ENCODE measurements at regions not wholly inside any gene's neighbourhood (a gene's known extent, or its start where the extent isn't known, plus 50 kb on each side); places are given as distances from the start of the nearest gene placed in this dataset.
A peak's percentile ranks its signal among the peaks of the same experiment; 100 is the strongest.

GRCh38 chr13:58773280-58773859, 1141.8 kb downstream of the PCDH17 start:
- DNase-seq (ENCODE audit: low read depth) = no peak

GRCh38 chr13:58782736-58783135, 1151.2 kb downstream of the PCDH17 start:
- no peak for DNase-seq (ENCODE audit: low read depth)

DNA sequence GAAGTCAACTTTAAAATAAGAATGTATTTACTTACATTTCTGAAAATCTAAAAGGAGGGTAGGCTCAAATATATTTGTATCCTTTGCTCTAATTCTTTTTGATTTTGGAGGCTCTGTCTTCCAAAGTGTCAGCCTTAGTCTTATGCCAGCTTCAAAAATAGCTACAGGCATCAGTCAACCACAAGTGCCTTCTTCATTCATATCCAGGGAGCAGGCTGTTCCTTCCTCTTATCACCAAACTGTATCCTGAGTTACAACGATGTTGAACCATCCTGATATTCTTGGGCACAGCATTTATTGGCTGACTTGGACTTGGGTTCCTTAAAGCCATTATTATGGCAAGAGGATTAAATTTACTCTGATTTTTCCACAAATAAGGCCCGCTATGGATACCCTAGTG, 1161.3 kb downstream of the PCDH17 start:
- no peak for DNase-seq (ENCODE audit: low read depth)

- no peak for DNase-seq (ENCODE audit: low read depth)
Observed at GRCh38 chr13:58795715-58796114, 1164.2 kb downstream of the PCDH17 start.

DNA sequence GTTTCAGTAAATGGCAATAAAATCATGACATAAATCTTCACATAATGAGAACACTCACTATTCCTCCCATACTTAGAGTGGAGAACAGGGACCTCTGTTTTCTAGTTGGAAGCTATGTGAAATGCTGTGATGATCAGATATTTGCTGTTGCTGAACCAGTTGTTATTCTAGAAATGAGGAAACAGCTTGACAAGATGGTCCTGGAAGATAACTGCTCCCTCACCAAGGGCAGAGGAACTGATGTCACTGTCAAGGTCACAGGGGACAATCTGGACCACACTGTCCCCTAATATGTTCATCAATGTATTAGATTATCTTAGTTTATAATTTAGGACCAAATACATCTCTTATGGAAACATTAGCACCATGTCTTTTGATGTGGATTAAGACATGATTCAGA, 1173.3 kb downstream of the PCDH17 start:
- no peak for DNase-seq (ENCODE audit: low read depth)

DNA sequence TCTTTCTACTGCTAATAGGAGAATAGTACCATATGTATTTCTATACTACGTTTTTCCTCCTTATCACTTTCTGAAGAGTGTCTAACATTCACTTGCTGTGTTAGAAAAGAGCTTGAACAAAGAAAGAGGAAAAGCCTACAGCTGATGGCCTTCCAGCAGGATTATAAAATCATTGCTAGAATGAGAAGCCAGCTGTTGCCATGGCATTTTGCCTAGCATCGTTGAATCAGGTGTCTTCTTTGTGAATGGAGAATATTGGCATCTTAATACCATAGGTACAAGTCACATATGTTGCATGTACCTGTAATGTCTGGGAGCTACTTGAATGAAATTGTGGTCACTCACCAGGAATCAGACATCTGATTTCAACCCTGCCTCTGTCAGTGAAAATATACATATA, 1174.9 kb downstream of the PCDH17 start:
- DNase-seq (ENCODE audit: low read depth) = no peak

- no peak for DNase-seq (ENCODE audit: low read depth)
Observed at GRCh38 chr13:58823701-58824100, 1192.2 kb downstream of the PCDH17 start.

GRCh38 chr13:58827904-58828303, 1196.4 kb downstream of the PCDH17 start:
- no peak for DNase-seq (ENCODE audit: low read depth)

DNA sequence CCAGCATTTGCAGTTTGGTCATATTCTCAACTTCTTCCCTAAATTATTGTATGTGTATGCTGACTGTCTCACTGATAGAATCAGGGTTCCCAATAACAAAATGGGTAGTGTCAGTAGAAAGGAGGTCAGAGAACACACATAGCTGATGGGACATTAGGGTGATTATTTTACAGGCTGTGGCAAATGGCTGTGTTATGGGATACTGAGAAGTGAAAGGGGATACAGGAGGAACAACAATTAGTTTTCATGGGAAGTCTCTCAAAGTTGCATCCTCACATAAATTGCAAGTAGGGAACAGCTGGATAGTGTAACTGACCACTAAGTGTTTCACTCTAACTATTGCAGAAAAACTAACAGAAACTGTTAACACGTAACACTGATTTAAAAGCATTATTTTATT, 1199.3 kb downstream of the PCDH17 start:
- no peak for DNase-seq (ENCODE audit: low read depth)

DNA sequence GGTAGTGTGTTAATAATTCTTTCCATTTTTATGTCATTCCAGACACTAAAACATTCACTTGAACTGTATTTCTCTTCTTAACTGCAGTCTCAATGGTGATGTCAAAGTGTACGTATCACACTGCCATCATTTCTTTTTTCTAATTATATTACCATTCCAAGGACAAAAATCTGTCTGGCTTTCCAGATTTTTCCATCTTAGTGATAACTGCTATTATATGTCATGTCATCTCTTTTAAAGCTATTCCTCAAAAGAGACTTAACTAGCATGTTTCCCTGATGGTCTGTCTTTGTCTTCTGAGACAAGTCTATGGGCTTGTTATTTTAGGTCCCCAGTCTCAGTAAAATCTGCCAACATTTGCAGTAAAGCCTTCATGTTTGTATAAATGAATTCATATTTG, 1207.1 kb downstream of the PCDH17 start:
- DNase-seq (ENCODE audit: low read depth) = no peak

DNA sequence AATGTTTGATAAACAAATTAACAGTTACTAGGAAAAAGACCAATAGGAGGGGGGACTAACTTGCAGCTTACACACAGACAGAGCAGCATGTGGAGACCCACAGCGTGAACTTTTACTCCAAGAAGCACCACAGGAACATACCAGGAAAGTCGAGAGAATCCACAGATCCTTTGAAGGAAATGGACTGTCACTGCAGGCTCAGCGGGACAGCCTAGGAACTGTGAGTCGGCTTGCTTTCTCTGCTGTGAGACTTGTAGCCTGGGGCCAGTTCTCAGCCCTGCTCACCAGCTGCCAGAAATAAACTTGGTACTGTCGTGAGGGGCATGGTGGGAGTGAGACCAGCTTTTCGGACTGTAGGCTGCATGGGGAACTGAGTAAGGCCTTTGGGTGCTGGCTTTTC, 1211.5 kb downstream of the PCDH17 start:
- no peak for DNase-seq (ENCODE audit: low read depth)

- DNase-seq (ENCODE audit: low read depth) = no peak
Observed at GRCh38 chr13:58843567-58843966, 1212.0 kb downstream of the PCDH17 start.

- no peak for DNase-seq (ENCODE audit: low read depth)
Observed at GRCh38 chr13:58850161-58850560, 1218.6 kb downstream of the PCDH17 start.

- DNase-seq (ENCODE audit: low read depth) = peak; percentile 66
Observed at GRCh38 chr13:58852076-58852475, 1220.5 kb downstream of the PCDH17 start.

- peak; percentile 79 for DNase-seq (ENCODE audit: low read depth)
Observed at GRCh38 chr13:58855283-58855682, 1223.7 kb downstream of the PCDH17 start.

DNA sequence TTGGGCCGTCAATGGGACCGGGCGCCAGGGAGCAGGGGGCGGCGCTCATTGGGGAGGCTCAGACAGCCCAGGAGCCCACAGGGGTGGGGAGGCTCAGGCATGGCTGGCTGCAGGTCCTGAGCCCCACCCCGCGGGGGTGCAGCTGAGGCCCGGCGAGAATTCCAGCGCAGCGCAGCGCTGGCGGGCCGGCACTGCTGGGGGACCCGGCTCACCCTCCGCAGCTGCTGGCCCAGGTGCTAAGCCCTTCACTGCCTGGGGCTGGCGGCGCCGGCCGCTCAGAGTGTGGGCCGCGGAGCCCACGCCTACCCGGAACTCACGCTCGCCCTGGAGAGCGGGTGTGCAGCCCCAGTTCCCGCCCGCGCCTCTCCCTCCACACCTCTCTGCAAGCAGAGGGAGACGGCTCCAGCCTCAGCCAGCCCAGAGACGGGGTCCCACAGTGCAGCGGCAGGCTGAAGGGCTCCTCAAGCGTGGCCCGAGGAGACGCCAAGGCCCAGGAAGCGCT, 1227.4 kb downstream of the PCDH17 start:
- no peak for DNase-seq (ENCODE audit: low read depth)

- no peak for DNase-seq (ENCODE audit: low read depth)
Observed at GRCh38 chr13:58865286-58865685, 1233.7 kb downstream of the PCDH17 start.

DNA sequence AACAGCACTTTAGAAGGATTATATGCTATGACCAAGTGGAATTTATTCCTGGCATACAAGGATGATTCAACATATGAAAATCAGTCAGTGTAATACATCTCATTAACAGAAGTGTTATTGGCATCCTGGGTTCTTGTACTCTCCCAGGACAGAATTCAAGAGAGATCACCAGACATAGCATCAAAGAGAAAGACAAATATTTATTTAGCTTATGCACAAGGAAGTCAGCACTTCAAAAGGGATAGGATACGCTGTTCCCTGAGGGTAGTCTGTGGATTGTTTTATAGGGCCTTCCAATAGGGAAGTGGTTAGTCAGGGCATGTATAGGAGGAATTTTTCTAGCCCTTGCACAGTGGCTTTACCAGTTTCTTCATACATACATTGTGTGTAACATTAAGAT, 1238.0 kb downstream of the PCDH17 start:
- peak; percentile 54 for DNase-seq (ENCODE audit: low read depth)

DNA sequence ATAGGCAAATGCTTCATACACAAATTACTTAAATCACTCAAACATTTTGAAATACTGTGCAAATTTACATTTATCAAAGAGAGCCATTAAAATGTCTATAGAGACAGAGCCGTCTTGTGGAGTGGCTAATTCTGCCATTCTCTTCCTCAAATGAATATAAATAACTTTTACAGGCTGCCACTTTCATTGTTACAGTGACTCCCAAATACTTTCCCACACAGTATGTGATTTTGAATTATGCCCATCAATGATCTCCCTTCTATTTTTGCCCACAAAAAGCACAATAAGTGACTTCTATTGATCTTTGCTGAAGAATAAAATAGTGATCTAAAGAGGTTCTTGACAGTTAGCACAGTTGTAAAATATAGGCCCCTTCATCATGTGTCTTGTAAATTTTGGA, 1244.9 kb downstream of the PCDH17 start:
- no peak for DNase-seq (ENCODE audit: low read depth)

- no peak for DNase-seq (ENCODE audit: low read depth)
Observed at GRCh38 chr13:58879114-58879513, 1247.6 kb downstream of the PCDH17 start.

DNA sequence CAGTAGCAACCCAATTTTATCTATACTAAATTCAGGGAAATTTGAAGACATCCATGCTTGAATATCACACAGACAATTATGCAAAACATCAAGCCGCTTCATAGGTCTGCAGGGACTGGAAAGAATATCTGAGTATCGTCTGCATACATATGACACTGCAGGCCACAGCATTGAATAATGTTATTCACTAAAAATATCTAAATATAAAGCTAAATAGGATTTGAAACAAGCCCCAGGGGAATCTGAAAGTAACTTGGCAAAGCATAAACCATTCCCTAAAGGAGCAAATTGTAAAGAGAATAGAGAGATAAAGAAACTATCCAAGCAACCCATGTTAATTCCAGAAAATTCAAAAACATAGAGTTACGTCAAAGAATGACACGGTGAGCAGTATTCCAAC, 1251.0 kb downstream of the PCDH17 start:
- DNase-seq (ENCODE audit: low read depth) = no peak

DNA sequence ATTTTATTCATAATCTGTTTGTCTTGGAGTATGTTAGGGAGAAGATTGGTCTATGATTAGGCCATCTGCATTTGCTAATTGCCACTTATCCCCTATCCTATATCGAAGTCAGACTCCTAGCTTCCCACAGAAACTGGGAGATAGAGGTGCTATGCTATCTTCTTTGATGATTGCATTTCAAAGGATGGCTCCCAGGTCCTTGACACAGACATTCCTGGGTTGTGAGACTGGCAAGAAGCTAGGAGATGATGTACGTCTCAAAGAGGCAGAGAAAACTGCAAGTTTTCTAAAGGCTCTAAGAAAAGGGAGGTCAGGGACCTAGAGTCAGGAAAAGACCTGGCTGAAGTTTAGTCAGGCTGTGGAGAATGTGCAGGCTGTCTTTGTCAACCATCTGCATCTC, 1251.9 kb downstream of the PCDH17 start:
- no peak for DNase-seq (ENCODE audit: low read depth)

- DNase-seq (ENCODE audit: low read depth) = peak; percentile 72
Observed at GRCh38 chr13:58884353-58885209, 1253.0 kb downstream of the PCDH17 start.

Measured in renal cortical epithelial cell (primary cell).